Liver (tissue), 3 donors: ENCODE measurements at regions not wholly inside any gene's neighbourhood (a gene's known extent, or its start where the extent isn't known, plus 50 kb on each side); places are given as distances from the start of the nearest gene placed in this dataset.

ENCODE experiments used
- ATF3 ChIP-seq: IDR thresholded peaks from 2 replicates; pipeline ENCODE4 v1.6.1; 2016; ENCODE audit warnings: antibody characterized with exemption
- CTCF ChIP-seq: fragments of 150-350 bp; IDR thresholded peaks from 2 replicates; pipeline ENCODE4 v1.5.1; 2017; ENCODE audit warnings: improper control_type of control experiment, low read depth, low read length; ENCODE audit not compliant: missing input control
- EGR1 ChIP-seq, 2 donors: IDR thresholded peaks; 2 replicates each; pipeline ENCODE4 v1.6.1; 2016 to 2018; ENCODE audit warnings: antibody characterized with exemption in 2 of 2, low read depth in 2 of 2
- GABPA ChIP-seq, 2 donors: IDR thresholded peaks in 1 of 2; conservative IDR thresholded peaks in 1 of 2; 2 replicates each; pipeline ENCODE4 v1.6.1; 2016; ENCODE audit warnings: antibody characterized with exemption in 2 of 2, mild to moderate bottlenecking in 1 of 2, moderate library complexity in 1 of 2
- JUND ChIP-seq, 2 donors: IDR thresholded peaks; 2 replicates each; pipeline ENCODE4 v1.6.1; 2016; ENCODE audit warnings: antibody characterized with exemption in 2 of 2
- MAX ChIP-seq: IDR thresholded peaks from 2 replicates; pipeline ENCODE4 v1.6.1; 2016; ENCODE audit warnings: antibody characterized with exemption
- YY1 ChIP-seq: IDR thresholded peaks from 2 replicates; pipeline ENCODE4 v1.6.1; 2016; ENCODE audit warnings: antibody characterized with exemption, mild to moderate bottlenecking
- ZBTB33 ChIP-seq: IDR thresholded peaks from 2 replicates; pipeline ENCODE4 v1.6.1; 2016; ENCODE audit warnings: antibody characterized with exemption
- donor health status: healthy.
- donor health status: healthy.

- TF ChIP-seq JUND (IDR thresholded peaks at IDR 0.05) (no peak), CTCF (no peak), GABPA (IDR thresholded peaks at IDR 0.05 in 1 of 2, conservative IDR thresholded peaks at IDR 0.05 in 1 of 2) (no peak), YY1 (no peak), ATF3 (no peak), ZBTB33 (no peak), EGR1 (IDR thresholded peaks at IDR 0.05; ENCODE audit: low read depth in 2 of 2) (no peak), MAX (no peak)
Measured at GRCh38 chr4:27592738-27593137, 732.1 kb downstream of the STIM2 start.
